ENCODE measurements at regions not wholly inside any gene's neighbourhood (a gene's known extent, or its start where the extent isn't known, plus 50 kb on each side); places are given as distances from the start of the nearest gene placed in this dataset.
A peak's percentile ranks its signal among the peaks of the same experiment; 100 is the strongest.
"Not testable (repeated sequence)": the region's sequence is repeated elsewhere in the genome, so short reads cannot be mapped to it uniquely, and the experiment has no call there.

GRCh38 chr12:90828621-90829020 lies 126.4 kb downstream of the CCER1 start:
- DNase-seq: no peak

DNA sequence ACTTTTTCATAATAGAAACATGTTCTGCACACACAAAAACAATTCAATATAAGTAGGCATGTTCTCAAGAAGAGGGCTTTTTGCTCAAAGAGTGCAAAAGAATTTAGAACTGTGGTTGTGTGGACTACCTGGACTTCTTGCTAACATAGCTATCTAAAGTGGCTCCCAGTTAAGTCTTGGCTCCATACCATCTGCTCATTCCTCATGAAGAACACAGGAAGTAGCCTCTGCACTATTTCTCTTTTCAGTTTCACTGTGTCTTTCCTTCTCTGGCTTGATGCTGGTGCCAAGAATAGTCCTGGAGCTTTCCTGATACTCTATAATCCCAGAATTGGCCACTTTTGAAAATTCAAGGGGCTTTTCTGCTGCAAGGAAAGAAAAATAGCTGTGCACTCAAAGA lies 127.4 kb downstream of the CCER1 start:
- no peak for DNase-seq

- DNase-seq: no peak
These were observed 128.9 kb downstream of the CCER1 start for GRCh38 chr12:90826036-90826435.

GRCh38 chr12:90823859-90824258 lies 131.1 kb downstream of the CCER1 start:
- DNase-seq: no peak

DNA sequence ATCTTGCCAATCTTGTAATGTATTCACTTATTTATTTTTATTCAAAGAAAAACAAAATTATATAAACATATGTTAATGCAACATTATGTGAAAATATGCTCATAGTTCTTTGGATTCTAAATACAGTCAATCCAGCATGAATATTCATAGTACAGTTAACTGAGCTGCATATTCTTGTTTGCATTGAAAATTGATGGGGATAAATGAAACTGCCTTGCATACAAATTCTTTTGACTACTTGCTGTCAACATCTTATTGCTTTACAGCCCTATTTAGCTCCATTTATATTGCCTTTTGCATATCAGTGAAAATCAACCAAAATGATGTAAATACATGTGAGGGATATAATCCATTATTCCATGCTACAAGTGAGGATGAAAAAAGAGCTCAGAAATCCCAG lies 135.3 kb downstream of the CCER1 start:
- DNase-seq: no peak

- no peak for DNase-seq
These were observed 138.5 kb downstream of the CCER1 start for GRCh38 chr12:90816353-90817089.

GRCh38 chr12:90809940-90810339 lies 145.0 kb downstream of the CCER1 start:
- DNase-seq: no peak

DNA sequence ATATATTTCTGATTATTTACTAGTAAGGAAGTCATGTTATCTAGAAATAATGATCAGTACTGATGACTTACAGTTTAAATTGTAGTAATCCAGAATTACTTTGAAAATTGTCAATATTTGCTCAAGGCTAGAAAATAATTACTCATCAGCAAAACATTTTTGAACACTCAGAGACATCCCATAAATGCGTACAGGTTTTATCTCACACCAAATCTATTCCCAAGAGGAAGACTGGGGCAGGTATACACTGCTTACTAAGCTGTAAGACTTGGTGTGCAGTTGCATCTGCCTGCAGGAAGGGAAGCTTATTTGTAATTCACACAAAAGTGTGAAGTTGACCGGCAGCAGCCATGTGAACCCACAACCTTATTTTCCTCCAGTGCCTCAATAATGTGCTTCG lies 146.4 kb downstream of the CCER1 start:
- no peak for DNase-seq

GRCh38 chr12:90802727-90803126 lies 152.2 kb downstream of the CCER1 start:
- DNase-seq: no peak

DNA sequence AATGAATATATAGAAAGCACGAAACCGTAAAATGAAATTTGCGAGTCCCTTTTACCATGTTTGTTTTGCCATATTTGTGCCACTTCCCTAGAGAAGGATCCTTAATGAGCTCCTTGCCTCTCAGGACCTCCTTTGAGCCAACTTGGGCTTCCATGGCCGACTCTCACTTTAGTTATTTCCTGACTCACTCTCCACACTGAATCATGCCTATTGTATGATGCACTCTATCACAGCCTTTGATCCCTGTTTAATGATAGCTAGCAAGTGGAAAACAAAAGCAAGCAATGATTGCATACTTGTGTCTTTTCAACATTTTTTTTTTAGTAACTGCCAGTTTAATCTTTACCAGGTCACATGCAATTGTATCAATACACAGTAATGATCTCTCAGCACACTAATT lies 153.2 kb downstream of the CCER1 start:
- peak; percentile 93 for DNase-seq

GRCh38 chr12:90794212-90794611 lies 160.8 kb downstream of the CCER1 start:
- DNase-seq: no peak

- not testable (repeated sequence) for DNase-seq
These were observed 162.3 kb downstream of the CCER1 start for GRCh38 chr12:90792718-90793117.

GRCh38 chr12:90791445-90791844 lies 163.5 kb downstream of the CCER1 start:
- DNase-seq: no peak

DNA sequence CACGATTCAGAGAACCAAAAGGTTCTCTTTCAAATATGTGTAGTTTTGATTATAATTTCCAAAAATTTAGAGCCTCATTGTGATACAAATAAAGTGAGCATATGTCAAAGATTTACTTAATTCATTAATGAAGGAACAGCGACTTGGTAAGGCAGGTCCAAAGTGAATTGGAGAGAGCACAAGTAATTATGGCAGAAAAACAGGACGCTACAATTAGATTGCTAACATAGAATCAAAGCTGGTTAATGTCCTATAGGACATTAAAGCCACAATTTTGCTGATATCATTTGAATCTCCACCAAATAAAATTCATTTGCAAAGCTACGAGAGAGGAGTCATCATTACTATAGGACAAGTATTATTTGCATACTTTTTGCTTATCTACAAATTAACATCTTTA lies 164.2 kb downstream of the CCER1 start:
- no peak for DNase-seq

DNA sequence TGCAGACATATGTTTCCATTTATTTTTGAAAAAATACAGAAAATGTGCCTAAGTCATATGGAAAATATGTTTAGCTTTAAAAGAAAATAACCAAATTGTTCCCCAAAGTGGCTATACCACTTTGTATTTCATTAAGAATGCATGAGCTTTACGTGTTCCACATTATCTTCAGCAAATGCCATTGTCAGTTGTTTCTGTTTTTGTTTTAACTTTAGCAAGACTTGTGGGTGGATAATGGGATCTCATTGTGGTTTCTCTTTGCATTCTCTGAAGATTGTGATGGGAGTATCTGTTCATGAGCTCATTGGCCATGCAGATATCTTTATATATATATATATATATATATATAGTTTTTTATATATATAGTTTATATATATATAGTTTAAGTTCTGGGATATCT lies 181.5 kb downstream of the CCER1 start:
- no peak for DNase-seq

DNA sequence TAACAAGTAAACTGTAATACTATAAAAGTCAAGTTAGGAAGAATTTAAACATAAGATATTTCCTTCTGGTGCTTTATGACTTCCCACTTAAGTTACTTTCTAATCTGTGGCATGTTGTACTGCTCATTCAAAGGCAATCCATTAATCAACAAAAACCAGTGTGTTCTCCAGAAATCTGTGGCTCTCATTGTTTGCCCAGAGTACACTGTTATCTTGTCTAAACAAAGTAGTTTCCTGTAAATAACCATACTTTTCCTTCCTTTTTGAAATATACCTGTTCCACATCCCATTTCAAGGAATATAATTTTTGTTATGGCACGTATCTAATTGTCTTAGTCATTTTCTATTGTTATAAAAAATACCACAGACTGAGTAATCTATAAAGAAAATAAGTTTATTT lies 184.1 kb downstream of the CCER1 start:
- DNase-seq: no peak

GRCh38 chr12:90757957-90758356 lies 197.0 kb downstream of the CCER1 start:
- DNase-seq: no peak

DNA sequence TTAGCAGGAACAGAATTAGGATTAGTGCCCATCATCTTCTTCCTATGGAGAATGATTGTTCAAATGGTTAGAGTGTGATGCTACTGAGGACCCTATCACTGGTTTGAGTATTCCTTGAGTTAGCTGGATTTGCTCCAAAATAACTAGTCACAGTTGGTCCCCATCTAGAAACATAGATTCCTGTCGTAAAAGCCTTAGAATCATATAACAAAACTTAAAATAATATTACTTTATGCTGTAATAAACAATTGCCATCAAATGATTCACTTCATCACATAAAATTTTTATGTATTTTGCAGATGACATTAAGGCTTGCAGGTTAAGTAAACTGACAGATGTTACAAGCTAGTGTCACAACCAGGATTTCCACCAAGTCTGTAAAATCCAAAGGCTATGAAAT lies 209.8 kb downstream of the CCER1 start:
- no peak for DNase-seq

GRCh38 chr12:90741611-90742010 lies 213.4 kb downstream of the CCER1 start:
- no peak for DNase-seq

DNA sequence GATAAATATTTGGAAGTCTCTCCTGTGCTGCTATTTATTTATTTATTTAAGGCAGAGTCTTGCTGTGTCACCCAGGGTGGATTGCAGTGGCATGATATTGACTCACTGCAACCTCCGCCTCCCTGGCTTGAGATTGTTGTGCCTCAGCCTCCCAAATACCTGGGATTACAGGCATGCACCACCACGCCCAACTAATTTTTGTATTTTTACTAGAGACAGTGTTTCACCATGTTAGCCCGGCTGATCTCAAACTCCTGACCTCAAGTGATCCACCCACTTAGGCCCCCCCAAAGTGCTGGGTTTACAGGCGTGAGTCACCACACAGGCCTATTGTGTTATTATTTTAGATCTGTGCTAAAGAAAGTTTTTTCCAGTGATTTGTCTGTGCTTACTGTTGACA lies 225.2 kb downstream of the CCER1 start:
- DNase-seq: peak; percentile 95

GRCh38 chr12:90712671-90713070 lies 242.3 kb downstream of the CCER1 start:
- DNase-seq: no peak

GRCh38 chr12:90710711-90711110 lies 244.3 kb downstream of the CCER1 start:
- no peak for DNase-seq

DNA sequence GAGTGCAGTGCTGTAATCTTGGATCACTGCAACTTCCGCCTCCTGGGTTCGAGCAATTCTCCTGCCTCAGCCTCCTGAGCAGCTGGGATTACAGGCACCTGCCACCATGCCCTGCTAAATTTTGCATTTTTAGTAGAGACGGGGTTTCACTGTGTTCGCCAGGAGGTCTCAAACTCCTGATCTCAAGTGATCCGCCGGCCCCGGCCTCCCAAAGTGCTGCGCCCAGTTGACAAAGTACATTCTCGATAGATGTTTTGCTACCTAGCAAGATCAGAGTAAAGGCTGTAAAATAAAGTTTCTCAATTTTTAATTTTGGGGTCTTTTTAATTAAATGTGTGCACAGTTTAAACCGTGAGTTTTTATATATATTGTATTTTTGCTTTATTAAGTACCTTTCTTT lies 248.9 kb downstream of the CCER1 start:
- DNase-seq: no peak

DNA sequence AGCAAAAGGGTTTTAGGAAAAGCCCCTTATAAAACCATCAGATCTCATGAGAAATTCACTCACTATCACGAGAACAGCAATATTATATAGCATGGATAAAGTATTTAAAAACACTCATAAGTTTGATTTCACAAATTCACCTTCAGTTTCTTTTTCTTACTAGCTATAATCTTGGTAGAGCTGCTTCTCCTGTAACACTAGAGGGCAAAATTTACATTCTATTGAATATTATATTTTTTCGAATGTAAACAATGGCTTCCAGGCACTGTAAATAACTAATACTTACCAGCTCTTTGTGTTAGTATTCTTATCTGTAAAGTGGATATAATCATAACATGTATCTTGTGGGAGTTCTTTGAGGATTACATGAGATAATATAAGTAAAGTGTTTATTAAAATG lies 259.6 kb downstream of the CCER1 start:
- DNase-seq: no peak

GRCh38 chr12:90690120-90690519 lies 264.9 kb downstream of the CCER1 start:
- DNase-seq: no peak
